Chondrocyte (in vitro differentiated cells): ENCODE measurements at regions not wholly inside any gene's neighbourhood (a gene's known extent, or its start where the extent isn't known, plus 50 kb on each side); places are given as distances from the start of the nearest gene placed in this dataset.

Experiments
- DNase-seq: peaks from one replicate; pipeline ENCODE4 v3.0.0; 2021; ENCODE audit warnings: mixed read lengths, low spot score
- H3K27ac Mint-ChIP-seq: one replicate; pipeline ENCODE4 v1.8.0; 2021; ENCODE audit warnings: mild to moderate bottlenecking, moderate library complexity, mixed read lengths; ENCODE audit not compliant: unreplicated experiment
- H3K27me3 Mint-ChIP-seq: 2 replicates; pipeline ENCODE4 v1.8.0; 2021; ENCODE audit warnings: low read depth, mixed read lengths
- H3K36me3 Mint-ChIP-seq: 2 replicates; pipeline ENCODE4 v1.8.0; 2021; ENCODE audit warnings: low read depth, mixed read lengths
- H3K4me1 Mint-ChIP-seq: 2 replicates; pipeline ENCODE4 v1.8.0; 2021; ENCODE audit warnings: low read depth, mild to moderate bottlenecking, mixed read lengths
- H3K4me3 Mint-ChIP-seq: one replicate; pipeline ENCODE4 v1.8.0; 2021; ENCODE audit warnings: mild to moderate bottlenecking, moderate library complexity, mixed read lengths; ENCODE audit not compliant: unreplicated experiment
- H3K9me3 Mint-ChIP-seq: 2 replicates; pipeline ENCODE4 v1.8.0; 2021; ENCODE audit warnings: low read depth, mixed read lengths
- TF ChIP-seq, protein P1 (sequence below): fragments of 200-600 bp; sonication (generic); IDR thresholded peaks from 2 replicates; pipeline ENCODE4 v1.5.0; 2021; ENCODE audit warnings: antibody characterized with exemption, mild to moderate bottlenecking, moderate library complexity

DNA sequence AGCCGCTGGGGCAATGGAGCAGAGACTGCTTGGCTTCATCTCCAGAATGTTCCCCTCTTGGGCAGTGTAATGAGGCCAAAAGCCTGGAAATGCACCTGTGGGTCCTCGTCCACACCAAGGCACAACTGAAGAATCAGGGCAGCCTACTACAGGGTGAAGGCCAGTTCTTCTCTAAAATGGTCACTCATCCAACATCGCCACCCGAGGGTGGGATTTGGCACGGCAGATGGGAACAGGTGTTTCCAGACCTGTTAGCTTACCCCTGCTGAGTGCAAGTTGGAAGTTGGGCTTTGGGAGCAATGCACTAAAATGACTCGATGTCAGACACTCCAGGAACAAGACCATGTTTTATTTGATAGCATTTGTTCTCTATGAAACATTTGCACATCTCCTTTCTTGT lies 543.7 kb downstream of the NPHP4 start:
- Mint-ChIP-seq H3K27ac (no peak overlapping the region), H3K27me3 (no peaks in the 10 kb centered on the region), H3K9me3 (peaks cover 13% of the 10 kb centered on the region), H3K4me1 (no peaks in the 10 kb centered on the region), H3K36me3 (no peaks in the 10 kb centered on the region), H3K4me3 (no peak overlapping the region)
- no peak for DNase-seq
- TF ChIP-seq, protein P1, sequence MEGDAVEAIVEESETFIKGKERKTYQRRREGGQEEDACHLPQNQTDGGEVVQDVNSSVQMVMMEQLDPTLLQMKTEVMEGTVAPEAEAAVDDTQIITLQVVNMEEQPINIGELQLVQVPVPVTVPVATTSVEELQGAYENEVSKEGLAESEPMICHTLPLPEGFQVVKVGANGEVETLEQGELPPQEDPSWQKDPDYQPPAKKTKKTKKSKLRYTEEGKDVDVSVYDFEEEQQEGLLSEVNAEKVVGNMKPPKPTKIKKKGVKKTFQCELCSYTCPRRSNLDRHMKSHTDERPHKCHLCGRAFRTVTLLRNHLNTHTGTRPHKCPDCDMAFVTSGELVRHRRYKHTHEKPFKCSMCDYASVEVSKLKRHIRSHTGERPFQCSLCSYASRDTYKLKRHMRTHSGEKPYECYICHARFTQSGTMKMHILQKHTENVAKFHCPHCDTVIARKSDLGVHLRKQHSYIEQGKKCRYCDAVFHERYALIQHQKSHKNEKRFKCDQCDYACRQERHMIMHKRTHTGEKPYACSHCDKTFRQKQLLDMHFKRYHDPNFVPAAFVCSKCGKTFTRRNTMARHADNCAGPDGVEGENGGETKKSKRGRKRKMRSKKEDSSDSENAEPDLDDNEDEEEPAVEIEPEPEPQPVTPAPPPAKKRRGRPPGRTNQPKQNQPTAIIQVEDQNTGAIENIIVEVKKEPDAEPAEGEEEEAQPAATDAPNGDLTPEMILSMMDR: no peak

DNA sequence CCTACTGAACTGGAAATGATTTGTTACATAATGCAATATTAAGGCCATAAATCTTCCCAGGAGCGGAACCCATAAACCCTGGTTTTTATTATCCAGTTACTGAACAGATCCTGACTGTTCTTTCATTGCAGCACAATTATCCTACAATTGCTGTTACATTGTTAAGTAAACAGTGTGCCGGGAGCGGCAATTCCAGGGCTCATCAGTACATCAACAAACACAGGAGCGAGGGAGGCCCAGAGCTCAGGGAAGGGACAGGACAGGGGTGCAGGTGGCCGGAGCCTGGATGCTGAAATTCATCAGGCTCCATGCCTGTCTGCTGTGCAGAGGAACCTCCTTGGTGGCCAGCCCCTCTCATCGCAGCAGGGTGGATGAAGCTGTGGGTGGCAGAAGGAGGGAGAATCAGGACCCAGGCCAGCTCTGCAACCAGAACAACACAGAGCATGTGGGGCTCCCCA lies 544.7 kb downstream of the NPHP4 start:
- TF ChIP-seq, protein P1: no peak
- no peak for DNase-seq
- H3K27me3 Mint-ChIP-seq: no peaks in the 10 kb centered on the region
- no peaks in the 10 kb centered on the region for H3K36me3 Mint-ChIP-seq
- peaks cover 16% of the 10 kb centered on the region for H3K9me3 Mint-ChIP-seq
- no peak overlapping the region for H3K4me3 Mint-ChIP-seq
- H3K27ac Mint-ChIP-seq: no peak overlapping the region
- no peaks in the 10 kb centered on the region for H3K4me1 Mint-ChIP-seq

DNA sequence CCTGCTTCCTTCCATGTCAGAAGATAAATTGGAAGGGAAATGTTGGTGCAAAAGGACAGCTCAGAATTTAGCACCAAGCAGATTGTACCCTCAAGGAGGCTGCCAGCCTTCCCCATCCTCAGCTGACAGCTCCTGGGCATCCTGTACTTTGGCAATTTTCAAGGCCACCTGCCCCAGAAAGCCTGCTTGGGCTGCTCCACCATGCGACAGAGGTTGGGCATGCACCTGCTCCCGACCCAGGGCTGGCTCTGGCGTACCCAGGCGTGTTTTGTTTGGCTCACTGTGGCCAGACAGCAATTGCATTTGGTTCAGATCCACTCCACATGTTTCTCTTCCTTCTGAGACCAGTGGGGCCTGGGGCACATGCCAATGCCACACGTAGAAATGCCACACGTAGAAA lies 547.8 kb downstream of the NPHP4 start:
- Mint-ChIP-seq H3K4me3 (no peak overlapping the region), H3K4me1 (no peaks in the 10 kb centered on the region), H3K36me3 (no peaks in the 10 kb centered on the region), H3K9me3 (peaks cover 13% of the 10 kb centered on the region), H3K27me3 (no peaks in the 10 kb centered on the region), H3K27ac (no peak overlapping the region)
- no peak for DNase-seq
- TF ChIP-seq, protein P1: no peak

DNA sequence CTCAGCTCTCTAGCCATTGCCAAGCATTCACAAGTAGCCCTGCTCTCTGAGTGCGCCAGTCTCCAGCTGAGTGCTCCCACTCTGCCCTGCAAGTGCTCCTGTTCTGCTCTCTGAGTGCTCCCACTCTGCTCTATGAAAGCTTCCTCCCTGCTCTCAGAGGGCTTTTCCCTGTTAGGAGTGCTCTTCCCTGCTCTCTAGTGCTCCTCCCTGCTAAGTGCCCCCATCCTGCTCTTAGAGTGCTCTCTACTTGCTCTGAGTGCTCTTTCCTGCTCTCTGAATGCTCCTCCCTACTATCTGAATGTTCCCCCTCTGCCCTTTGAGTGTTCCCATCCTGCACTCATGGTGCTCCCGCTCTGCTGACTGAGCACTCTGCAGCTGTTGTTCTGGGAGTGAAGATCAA lies 555.4 kb downstream of the NPHP4 start:
- no peaks in the 10 kb centered on the region for H3K36me3 Mint-ChIP-seq
- H3K27ac Mint-ChIP-seq: no peak overlapping the region
- TF ChIP-seq, protein P1: no peak
- no peak overlapping the region for H3K4me3 Mint-ChIP-seq
- H3K27me3 Mint-ChIP-seq: no peaks in the 10 kb centered on the region
- peaks cover 29% of the 10 kb centered on the region for H3K9me3 Mint-ChIP-seq
- H3K4me1 Mint-ChIP-seq: no peaks in the 10 kb centered on the region
- no peak for DNase-seq

DNA sequence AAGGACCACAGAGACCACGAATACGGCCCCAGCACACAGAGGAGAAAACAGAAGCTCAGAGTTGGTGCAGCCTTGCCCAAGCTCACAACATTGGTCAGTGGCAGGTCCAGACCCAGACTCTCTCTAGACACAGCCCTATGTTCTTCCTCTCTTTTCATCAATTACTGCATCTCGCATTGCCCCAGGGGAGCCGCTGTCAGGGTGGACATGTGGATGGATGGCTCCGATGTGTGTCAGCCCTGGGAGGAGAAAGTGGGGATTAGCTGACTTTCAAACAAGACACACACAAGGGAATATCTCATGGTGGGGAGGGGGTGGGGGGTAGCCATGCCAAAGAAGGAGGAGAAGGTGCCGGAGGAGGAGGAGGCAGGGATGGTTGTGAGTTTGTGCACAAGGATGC lies 556.8 kb downstream of the NPHP4 start:
- Mint-ChIP-seq H3K27me3 (no peaks in the 10 kb centered on the region), H3K4me1 (no peaks in the 10 kb centered on the region), H3K27ac (no peak overlapping the region), H3K4me3 (no peak overlapping the region), H3K36me3 (no peaks in the 10 kb centered on the region), H3K9me3 (peaks cover 29% of the 10 kb centered on the region)
- no peak for DNase-seq
- TF ChIP-seq, protein P1: no peak
